SK-N-MC (cell line): ENCODE measurements at regions not wholly inside any gene's neighbourhood (a gene's known extent, or its start where the extent isn't known, plus 50 kb on each side); places are given as distances from the start of the nearest gene placed in this dataset.

ENCODE experiments used
- DNase-seq: peaks from one replicate; pipeline ENCODE4 v3.0.0-alpha.2; 2011; ENCODE audit warnings: low read depth, low spot score
- H3K27ac ChIP-seq: fragments of 200-600 bp; sonication (generic); 2 replicates; pipeline ENCODE4 v1.5.1; 2016; ENCODE audit warnings: mixed run types
- H3K36me3 ChIP-seq: fragments of 200-600 bp; sonication (generic); 2 replicates; pipeline ENCODE4 v1.6.1; 2017; ENCODE audit warnings: antibody characterized with exemption, low read length, mixed read lengths; ENCODE audit not compliant: insufficient read depth
- H3K4me3 ChIP-seq: fragments of 200-600 bp; sonication (generic); 2 replicates; pipeline ENCODE4 v1.5.1; 2016
- H3K9ac ChIP-seq: fragments of 200-600 bp; sonication (generic); 2 replicates; pipeline ENCODE4 v1.8.0; 2017; ENCODE audit warnings: mixed run types, mixed read lengths; ENCODE audit not compliant: insufficient read length
- H3K9me3 ChIP-seq: fragments of 200-600 bp; sonication (generic); 2 replicates; pipeline ENCODE4 v1.6.1; 2017; ENCODE audit warnings: low read depth, mild to moderate bottlenecking, antibody characterized with exemption, low read length, moderate library complexity, mixed read lengths
- EZH2 ChIP-seq: fragments of 200-600 bp; sonication (generic); IDR thresholded peaks from one replicate; pipeline ENCODE4 v1.6.1; 2017; ENCODE audit warnings: antibody characterized with exemption
- FOXP2 ChIP-seq: optimal IDR thresholded peaks from 2 replicates; pipeline ENCODE3; 2011; ENCODE audit warnings: mild to moderate bottlenecking, moderate library complexity; ENCODE audit not compliant: insufficient read depth; ENCODE audit errors: extremely low read length, control extremely low read depth
- POLR2AphosphoS5 ChIP-seq: IDR thresholded peaks from 2 replicates; pipeline ENCODE4 v1.6.1; 2012; ENCODE audit warnings: mild to moderate bottlenecking, low read depth, low read length, borderline replicate concordance

DNA sequence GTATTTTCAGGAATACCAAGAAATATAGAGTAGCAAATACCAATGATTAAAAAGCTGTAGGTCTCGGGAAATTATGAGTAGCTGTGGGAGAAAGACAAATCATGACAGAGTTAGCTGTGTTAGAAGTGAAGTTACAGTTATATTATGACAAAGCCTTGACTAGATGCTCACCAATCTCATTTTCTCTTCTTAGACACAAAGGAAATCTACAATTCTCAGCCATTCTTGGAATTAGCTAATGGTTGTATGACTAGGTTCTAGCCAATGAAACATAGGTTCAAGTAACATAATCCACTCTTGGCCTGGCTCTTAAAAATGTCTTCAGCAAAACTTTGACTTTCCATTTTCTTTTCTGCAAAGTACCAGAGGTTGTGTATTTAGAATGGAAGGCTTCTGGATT lies 228.8 kb upstream of the MTPN start:
- H3K9ac ChIP-seq: no peak overlapping the region
- no peaks in the 10 kb centered on the region for H3K36me3 ChIP-seq
- no peaks in the 10 kb centered on the region for H3K9me3 ChIP-seq
- TF ChIP-seq EZH2: no peak
- no peak for TF ChIP-seq POLR2AphosphoS5
- no peak for TF ChIP-seq FOXP2
- H3K4me3 ChIP-seq: no peak overlapping the region
- DNase-seq: no peak
- no peak overlapping the region for H3K27ac ChIP-seq

DNA sequence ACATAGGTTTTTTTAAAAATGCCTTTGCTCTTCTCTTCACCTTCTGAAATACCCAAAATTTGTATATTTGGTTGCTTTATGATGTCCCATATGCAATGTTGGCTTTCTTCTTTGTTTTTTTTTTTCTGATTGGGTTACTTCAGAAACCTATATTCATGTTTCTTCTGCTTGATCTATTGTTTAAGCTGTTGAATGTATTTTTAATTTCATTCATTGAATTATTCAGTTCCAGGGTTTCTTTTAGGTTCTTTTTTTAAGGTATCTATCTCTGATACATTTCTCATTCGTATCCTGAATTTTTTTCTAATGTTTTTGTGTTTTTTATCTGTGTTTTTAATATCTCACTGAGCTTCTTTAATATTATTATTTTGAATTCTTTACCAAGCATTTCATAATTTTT lies 221.0 kb upstream of the MTPN start:
- Histone ChIP-seq H3K9ac (no peak overlapping the region), H3K9me3 (peaks cover 10% of the 10 kb centered on the region; the same call in 1 of the 2 replicates), H3K36me3 (no peaks in the 10 kb centered on the region), H3K27ac (no peak overlapping the region), H3K4me3 (no peak overlapping the region)
- no peak for DNase-seq
- TF ChIP-seq EZH2: no peak
- no peak for TF ChIP-seq POLR2AphosphoS5
- no peak for TF ChIP-seq FOXP2

DNA sequence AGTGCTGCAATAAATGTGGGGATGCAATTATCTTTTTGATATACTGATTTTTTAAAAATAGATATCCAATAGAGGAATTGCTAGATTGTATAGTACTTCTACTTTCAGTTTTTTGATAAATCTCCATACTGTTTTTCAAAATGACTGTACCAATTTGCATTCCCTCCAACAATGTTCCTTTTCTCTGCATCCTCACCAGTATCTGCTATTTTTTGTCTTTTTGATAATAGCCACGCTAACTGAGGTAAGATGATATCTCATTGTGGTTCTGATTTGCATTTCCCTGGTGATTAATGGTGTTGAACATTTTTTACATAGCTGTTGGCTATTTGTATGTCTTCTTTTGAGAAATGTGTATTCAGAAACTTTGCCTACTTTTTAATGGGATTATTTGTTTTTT lies 217.7 kb upstream of the MTPN start:
- no peaks in the 10 kb centered on the region for H3K36me3 ChIP-seq
- no peak overlapping the region for H3K4me3 ChIP-seq
- no peak overlapping the region for H3K27ac ChIP-seq
- TF ChIP-seq EZH2: no peak
- TF ChIP-seq FOXP2: no peak
- H3K9ac ChIP-seq: no peak overlapping the region
- peaks cover 10% of the 10 kb centered on the region; the same call in 1 of the 2 replicates for H3K9me3 ChIP-seq
- no peak for DNase-seq

DNA sequence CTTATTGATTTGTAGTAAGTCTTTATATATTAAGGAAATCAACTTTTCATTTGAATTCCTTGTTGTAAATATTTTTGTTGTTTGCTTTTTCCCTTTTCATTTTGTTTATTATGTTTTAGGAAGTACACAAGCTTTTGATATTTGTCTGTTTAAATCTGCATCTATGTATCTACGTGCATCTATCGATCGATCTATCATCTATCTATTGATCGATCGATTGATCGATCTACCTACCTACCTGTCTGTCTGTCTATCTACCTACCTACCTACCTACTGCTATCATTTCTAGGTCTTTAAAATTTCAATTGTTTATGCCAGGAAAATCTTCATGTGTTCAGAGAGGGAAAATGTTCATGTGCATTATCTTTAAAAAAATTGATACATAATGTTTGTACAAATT lies 216.8 kb upstream of the MTPN start:
- no peak overlapping the region for H3K27ac ChIP-seq
- no peaks in the 10 kb centered on the region for H3K36me3 ChIP-seq
- no peak overlapping the region for H3K4me3 ChIP-seq
- TF ChIP-seq FOXP2: no peak
- TF ChIP-seq EZH2: no peak
- no peak for DNase-seq
- H3K9ac ChIP-seq: no peak overlapping the region
- peaks cover 10% of the 10 kb centered on the region; the same call in 1 of the 2 replicates for H3K9me3 ChIP-seq

DNA sequence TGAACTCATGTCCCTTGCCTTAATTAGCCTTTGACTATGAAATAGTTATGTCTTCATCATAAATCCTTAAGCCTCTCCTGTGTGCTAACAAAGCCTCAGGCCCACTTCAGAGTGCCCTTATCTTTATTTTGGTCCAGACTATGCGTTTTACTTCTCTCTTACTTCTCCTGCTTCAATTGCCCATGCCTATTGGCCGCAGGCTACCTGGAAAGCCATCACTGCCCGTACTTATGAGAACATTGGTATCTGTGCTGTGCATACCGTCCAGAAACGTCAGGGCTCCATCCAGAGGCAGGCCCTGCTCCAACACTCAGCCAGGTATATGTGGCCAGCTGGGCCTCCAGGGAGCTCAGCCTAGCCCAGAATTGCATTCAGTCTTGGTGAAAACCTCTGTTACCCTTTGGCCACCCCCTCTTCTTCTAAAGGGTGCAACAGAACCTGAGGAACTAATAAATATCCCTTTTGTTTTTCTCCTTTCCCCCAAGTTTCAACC lies 212.4 kb upstream of the MTPN start:
- Histone ChIP-seq H3K9me3 (no peaks in the 10 kb centered on the region), H3K36me3 (no peaks in the 10 kb centered on the region), H3K27ac (no peak overlapping the region), H3K4me3 (no peak overlapping the region), H3K9ac (no peak overlapping the region)
- TF ChIP-seq POLR2AphosphoS5: no peak
- no peak for TF ChIP-seq FOXP2
- no peak for TF ChIP-seq EZH2
- DNase-seq: no peak

DNA sequence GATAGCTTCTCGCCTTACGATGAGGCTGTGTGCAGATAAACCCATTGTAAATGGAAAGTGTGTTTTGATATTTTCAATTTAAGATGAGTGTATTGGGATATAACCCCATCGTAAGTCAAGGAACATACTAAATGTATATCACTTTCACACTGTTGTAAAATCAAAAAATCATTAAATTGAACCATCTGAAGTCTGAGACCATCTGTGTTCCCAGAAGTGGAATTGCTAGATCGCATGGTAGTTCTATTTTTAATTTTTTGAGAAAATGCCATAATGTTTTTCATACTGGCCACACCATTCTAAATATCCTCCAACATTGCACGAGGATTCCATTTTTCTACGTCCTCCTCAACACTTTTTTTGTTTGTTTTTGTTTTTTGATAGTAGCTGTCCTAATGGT lies 209.1 kb upstream of the MTPN start:
- no peak overlapping the region for H3K27ac ChIP-seq
- no peak for DNase-seq

DNA sequence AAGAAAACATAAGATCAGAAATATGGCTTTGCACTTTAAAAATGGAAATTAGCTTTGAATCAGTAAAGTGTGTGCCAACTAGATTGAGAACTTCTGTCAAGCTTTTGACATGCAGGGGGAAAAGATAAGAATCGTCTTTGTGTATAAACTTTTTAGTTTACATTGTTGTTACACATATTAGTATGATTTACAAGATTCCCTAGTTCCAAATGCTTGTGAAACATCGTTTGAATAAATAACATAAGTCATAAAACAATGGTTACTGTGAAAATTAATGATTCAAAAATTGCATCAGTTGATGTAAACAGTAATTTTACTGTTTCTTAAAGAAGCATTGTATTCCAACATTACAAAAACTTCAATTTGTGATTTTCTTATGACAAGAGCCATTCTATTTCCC lies 207.6 kb upstream of the MTPN start:
- no peak overlapping the region for H3K27ac ChIP-seq
- no peaks in the 10 kb centered on the region for H3K36me3 ChIP-seq
- H3K9me3 ChIP-seq: no peaks in the 10 kb centered on the region
- TF ChIP-seq FOXP2 (no peak), EZH2 (no peak), POLR2AphosphoS5 (no peak)
- no peak for DNase-seq
- H3K4me3 ChIP-seq: no peak overlapping the region
- H3K9ac ChIP-seq: no peak overlapping the region

More for the DNA sequence above, 209.1 kb upstream of the MTPN start:
- no peaks in the 10 kb centered on the region for H3K9me3 ChIP-seq
- no peaks in the 10 kb centered on the region for H3K36me3 ChIP-seq
- no peak overlapping the region for H3K9ac ChIP-seq
- no peak overlapping the region for H3K4me3 ChIP-seq
- TF ChIP-seq POLR2AphosphoS5 (no peak), EZH2 (no peak), FOXP2 (no peak)

DNA sequence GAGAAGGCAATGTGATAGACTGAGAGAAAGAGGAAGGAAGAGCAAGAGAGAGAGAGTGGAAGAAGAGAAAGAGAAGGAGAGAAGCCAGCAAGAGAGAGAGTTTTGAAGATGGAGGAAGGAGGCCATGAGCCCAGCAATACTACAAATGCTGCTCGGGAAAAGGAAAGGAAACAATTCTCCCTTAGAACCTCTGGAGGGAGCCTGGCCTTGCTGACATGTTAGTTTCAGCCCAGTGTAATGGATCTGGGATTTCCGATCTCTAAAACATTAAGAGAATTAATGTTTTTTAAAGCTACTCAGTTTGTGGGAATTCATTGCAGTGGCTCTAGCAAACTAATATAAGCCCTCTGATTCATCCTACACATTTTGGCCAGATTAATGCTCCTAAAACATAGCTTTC lies 206.8 kb upstream of the MTPN start:
- H3K9me3 ChIP-seq: no peaks in the 10 kb centered on the region
- H3K27ac ChIP-seq: no peak overlapping the region
- DNase-seq: no peak
- H3K36me3 ChIP-seq: no peaks in the 10 kb centered on the region
- no peak overlapping the region for H3K4me3 ChIP-seq
- TF ChIP-seq POLR2AphosphoS5 (no peak), EZH2 (no peak), FOXP2 (no peak)
- H3K9ac ChIP-seq: no peak overlapping the region

DNA sequence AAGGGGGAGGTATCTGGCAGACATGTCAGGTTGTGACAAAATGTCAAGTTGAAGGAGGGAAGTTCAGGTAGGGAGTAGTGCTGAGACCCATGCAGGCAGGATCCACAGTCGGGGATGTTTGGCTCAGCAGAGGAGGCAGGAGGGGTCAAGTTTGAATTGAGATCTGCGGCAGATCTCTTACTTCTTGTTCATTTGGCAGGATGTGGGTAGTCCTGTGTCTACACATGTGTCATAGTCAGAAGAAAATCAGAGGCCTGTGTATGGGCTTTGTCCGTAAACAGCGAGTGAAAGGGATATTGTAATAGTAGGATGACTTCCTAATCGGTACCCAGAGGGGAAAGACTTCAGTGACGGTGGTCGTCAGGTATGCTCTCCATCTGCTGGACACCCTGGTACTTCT lies 203.8 kb upstream of the MTPN start:
- DNase-seq: no peak
- H3K9me3 ChIP-seq: no peaks in the 10 kb centered on the region
- no peaks in the 10 kb centered on the region for H3K36me3 ChIP-seq
- no peak for TF ChIP-seq FOXP2
- TF ChIP-seq EZH2: no peak
- TF ChIP-seq POLR2AphosphoS5: no peak
- H3K4me3 ChIP-seq: no peak overlapping the region
- no peak overlapping the region for H3K27ac ChIP-seq
- H3K9ac ChIP-seq: no peak overlapping the region
